22Rv1 (cell line): ENCODE measurements at regions not wholly inside any gene's neighbourhood (a gene's known extent, or its start where the extent isn't known, plus 50 kb on each side); places are given as distances from the start of the nearest gene placed in this dataset.

Experiments
- CTCF ChIP-seq: fragments of 450-650 bp; IDR thresholded peaks from 2 replicates; pipeline ENCODE4 v1.5.1; 2017; ENCODE audit warnings: mild to moderate bottlenecking
- ZFX ChIP-seq: fragments of 450-650 bp; IDR thresholded peaks from 2 replicates; pipeline ENCODE4 v1.6.1; 2017; ENCODE audit warnings: antibody characterized with exemption, borderline replicate concordance

GRCh38 chr10:25083546-25084111, 67.2 kb downstream of the THNSL1 start:
- TF ChIP-seq CTCF, result no peak
- TF ChIP-seq ZFX, result no peak
